WERI-Rb-1 (cell line): ENCODE measurements at regions not wholly inside any gene's neighbourhood (a gene's known extent, or its start where the extent isn't known, plus 50 kb on each side); places are given as distances from the start of the nearest gene placed in this dataset.

Experiments
- DNase-seq: peaks from one replicate; pipeline ENCODE4 v3.0.0-alpha.2; 2020
- H3K27ac ChIP-seq: fragments of 250-450 bp; sonication (Bioruptor Pico); 2 replicates; pipeline ENCODE4 v1.5.1; 2020; ENCODE audit warnings: mild to moderate bottlenecking, moderate library complexity
- H3K27me3 ChIP-seq: fragments of 250-450 bp; sonication (Bioruptor Pico); 2 replicates; pipeline ENCODE4 v1.5.1; 2021; ENCODE audit warnings: mild to moderate bottlenecking, low read depth, moderate library complexity; ENCODE audit not compliant: insufficient read depth, severe bottlenecking
- H3K36me3 ChIP-seq: fragments of 250-450 bp; sonication (Bioruptor Pico); 2 replicates; pipeline ENCODE4 v1.5.1; 2020; ENCODE audit warnings: mild to moderate bottlenecking, moderate library complexity
- H3K4me3 ChIP-seq: 2 replicates; pipeline ENCODE4 v1.5.1; 2011; ENCODE audit warnings: low read depth, mild to moderate bottlenecking, control low read depth, low read length
- H3K9me3 ChIP-seq: fragments of 250-450 bp; sonication (Bioruptor Pico); 2 replicates; pipeline ENCODE4 v1.5.1; 2021; ENCODE audit warnings: mild to moderate bottlenecking, moderate library complexity; ENCODE audit not compliant: severe bottlenecking
- CTCF ChIP-seq: IDR thresholded peaks from 2 replicates; pipeline ENCODE4 v1.5.1; 2011; ENCODE audit warnings: low read depth, mild to moderate bottlenecking, control low read depth, inconsistent platforms, low read length

DNA sequence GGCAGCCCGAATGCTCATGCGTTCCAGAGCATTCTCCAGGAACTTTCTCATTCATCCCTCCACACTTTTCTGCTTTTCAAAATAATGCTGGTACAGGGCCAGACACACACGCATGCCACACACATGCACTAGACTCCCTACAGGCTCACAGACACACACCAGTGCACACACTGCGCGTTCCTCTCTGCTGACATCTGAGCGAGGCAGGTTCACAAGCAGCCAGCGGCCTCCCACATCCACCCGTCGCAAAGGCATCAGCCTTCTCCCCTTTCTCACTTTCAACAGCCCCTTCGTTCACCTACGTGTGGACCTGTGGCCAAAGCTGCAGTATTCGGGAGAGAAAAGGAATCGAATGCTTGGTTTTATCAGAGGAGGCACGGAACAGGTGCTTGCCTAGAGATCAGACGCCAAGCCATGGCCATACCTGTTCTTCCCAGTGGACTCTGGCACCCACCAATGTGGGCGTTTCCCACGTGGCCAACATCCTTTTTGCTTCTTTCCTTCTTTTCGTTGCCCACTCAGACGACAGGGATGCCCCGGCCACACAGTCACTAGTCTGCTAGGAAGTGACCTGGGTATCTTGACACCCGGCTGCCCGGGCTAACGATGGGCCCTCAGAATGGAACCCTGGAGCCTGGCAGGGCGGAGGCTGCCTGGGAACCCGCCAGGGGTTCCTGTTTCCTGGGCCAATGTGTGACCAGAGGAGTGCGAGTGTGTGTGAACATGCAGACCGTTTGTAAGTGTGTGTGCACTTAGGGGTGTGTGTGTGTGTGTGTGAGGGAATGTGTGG is 85.8 kb upstream of the ID2 start:
- DNase-seq, result no peak
- Histone ChIP-seq H3K27ac (no peak overlapping the region), H3K4me3 (no peak overlapping the region), H3K27me3 (no peaks in the 10 kb centered on the region), H3K36me3 (no peaks in the 10 kb centered on the region), H3K9me3 (no peaks in the 10 kb centered on the region)
- no peak for TF ChIP-seq CTCF

GRCh38 chr2:8597094-8597493 is 84.8 kb upstream of the ID2 start:
- H3K4me3 ChIP-seq, result no peak overlapping the region
- no peak for TF ChIP-seq CTCF
- no peaks in the 10 kb centered on the region for H3K9me3 ChIP-seq
- H3K27ac ChIP-seq, result no peak overlapping the region; the same call in 1 of the 2 replicates
- H3K36me3 ChIP-seq, result no peaks in the 10 kb centered on the region
- H3K27me3 ChIP-seq, result no peaks in the 10 kb centered on the region
- no peak for DNase-seq

DNA sequence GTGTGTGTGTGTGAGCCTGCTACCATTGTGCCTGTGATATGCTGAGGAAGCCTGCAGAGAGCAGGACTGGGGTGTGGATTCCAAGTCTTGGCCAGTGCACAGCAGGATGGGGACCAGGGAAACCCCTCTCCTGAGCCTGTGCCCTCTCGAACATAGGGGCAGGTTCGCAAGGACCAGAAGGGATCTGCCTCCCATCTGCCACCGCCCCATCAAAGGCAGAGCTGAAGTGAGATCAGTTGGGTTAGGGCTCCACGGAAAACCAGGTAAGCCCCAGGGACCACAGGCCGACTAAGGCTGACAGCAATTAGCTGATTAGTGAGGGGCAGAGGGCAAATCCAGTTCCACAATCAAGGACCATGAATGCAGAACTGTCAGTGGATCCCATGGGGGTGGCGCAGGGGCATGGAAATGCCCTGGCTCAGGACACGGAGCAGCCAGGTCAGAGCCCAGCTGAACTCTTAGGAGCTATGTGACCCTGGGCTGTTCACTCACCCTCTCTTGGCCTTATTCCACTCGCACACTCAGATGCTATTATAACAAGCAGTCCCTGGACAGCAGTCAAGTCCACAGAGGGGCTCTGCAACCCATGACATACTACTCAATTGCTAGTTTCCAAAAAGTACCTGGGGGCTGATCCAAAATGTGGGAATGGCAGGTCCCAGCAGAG is 84.2 kb upstream of the ID2 start:
- Histone ChIP-seq H3K9me3 (no peaks in the 10 kb centered on the region), H3K36me3 (no peaks in the 10 kb centered on the region), H3K27ac (peak overlapping the region; percentile 19), H3K4me3 (no peak overlapping the region), H3K27me3 (no peaks in the 10 kb centered on the region)
- peak; percentile 78 for DNase-seq
- TF ChIP-seq CTCF, result no peak

GRCh38 chr2:8598295-8599165 is 83.3 kb upstream of the ID2 start:
- H3K4me3 ChIP-seq, result no peak overlapping the region
- DNase-seq, result no peak
- H3K27ac ChIP-seq, result peak overlapping the region; percentile 13
- H3K27me3 ChIP-seq, result no peaks in the 10 kb centered on the region
- no peaks in the 10 kb centered on the region for H3K9me3 ChIP-seq
- no peak for TF ChIP-seq CTCF
- no peaks in the 10 kb centered on the region for H3K36me3 ChIP-seq

DNA sequence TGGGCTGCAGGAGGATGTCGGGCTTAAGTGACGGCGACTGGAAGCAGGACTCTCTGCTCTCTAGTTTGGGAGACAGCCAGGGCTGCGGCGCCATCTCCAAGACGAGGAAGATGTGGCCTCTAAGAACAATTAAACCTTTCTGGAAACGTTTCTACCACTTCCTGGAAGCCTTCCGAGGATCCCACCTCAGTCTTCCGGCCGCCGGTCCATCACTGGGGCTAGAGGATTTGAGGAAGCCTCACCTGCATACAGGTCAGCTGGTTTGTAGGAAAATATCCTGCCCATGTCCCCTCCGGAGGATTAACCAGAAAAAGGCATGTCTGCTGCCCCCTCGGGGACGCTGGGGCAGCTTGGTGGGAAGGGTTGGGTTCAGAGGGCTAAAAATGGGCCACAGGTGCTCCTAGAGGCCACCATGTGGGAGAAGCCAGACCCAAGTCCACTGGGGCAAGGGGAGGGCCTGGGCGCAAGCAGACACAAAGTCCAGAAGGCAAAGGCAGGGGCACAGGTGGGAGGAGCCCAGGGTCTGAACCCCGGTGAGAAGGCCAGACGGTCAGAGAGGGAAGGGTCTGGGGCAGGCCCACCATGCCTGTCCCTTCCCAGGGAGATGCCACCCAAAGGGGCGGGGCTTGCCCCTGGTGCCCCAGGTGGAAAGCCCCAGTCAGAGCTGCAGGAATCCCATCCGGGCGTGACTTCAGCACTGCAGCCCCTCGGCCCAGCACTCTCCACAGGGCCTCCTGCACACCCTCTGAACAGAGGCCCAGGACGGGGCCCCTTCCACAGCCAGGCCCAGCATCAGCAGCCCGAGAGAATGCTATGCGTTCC is 82.2 kb upstream of the ID2 start:
- no peaks in the 10 kb centered on the region for H3K9me3 ChIP-seq
- H3K27ac ChIP-seq, result no peak overlapping the region
- no peaks in the 10 kb centered on the region for H3K27me3 ChIP-seq
- DNase-seq, result no peak
- no peak for TF ChIP-seq CTCF
- H3K36me3 ChIP-seq, result no peaks in the 10 kb centered on the region
- no peak overlapping the region for H3K4me3 ChIP-seq
